ENCODE measurements at regions not wholly inside any gene's neighbourhood (a gene's known extent, or its start where the extent isn't known, plus 50 kb on each side); places are given as distances from the start of the nearest gene placed in this dataset.

DNA sequence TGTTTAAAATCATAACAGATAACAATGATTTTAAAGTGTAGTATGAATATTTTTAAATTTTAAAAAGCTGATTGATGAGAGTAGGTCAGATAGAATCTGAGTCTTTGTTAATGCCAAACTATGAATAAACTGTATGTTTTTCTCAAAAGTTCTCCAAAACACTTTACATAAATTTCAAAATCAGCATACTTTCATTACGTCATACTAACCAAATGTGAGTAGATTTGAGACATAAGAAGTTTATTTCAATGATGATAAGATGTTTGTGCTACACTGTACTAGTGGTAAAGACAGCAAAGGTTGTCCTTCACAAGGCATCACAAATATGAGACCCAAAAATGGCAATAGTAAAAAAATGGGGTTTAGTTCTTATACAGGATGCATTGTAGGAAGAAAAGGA is 1342.9 kb downstream of the SI start:
- POLR2A ChIA-PET = no interaction called here
- ATAC-seq = no peak

DNA sequence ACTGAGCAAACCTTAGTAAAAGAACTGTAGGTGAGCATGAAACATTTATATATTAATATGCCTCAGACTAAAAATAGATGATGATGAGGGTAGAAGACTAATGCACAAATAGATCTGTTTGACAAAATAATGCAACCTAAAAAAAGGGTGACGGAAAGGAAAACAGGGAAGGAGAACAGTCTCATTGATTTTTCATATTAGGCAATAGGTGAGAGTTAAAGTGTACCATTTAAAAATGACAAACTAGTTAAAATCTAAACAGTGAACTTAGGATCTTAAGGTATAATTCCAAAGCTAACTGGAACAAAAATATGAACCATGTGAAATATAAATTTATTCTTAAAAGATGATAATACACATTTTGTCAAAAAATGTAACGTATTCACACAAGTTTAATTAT is 1347.6 kb downstream of the SI start:
- Histone ChIP-seq H3K79me2 (ENCODE audit: insufficient read depth, low read length) (no peaks in the 10 kb centered on the region), H2AFZ (ENCODE audit: low read depth, low read length, poor library complexity, severe bottlenecking) (peak overlapping the region; percentile 56), H3K9me2 (ENCODE audit: insufficient read depth) (no peaks in the 10 kb centered on the region; the same call in 1 of the 2 replicates), H4K20me1 (ENCODE audit: insufficient read depth) (no peaks in the 10 kb centered on the region), H3K4me3 (replicated peaks in 1 of 2; ENCODE audit: low read depth in 1 of 2, low read length in 2 of 2) (no peak overlapping the region), H3K4me2 (ENCODE audit: low read length) (no peak overlapping the region), H3K9ac (ENCODE audit: low read length) (no peak overlapping the region), H3K27ac (ENCODE audit: low read depth, low read length) (no peak overlapping the region), H3K9me3 (ENCODE audit: control insufficient read depth in 1 of 2, insufficient read depth in 1 of 2, low read depth in 1 of 2, low read length in 2 of 2) (no peaks in the 10 kb centered on the region), H3K27me3 (ENCODE audit: insufficient read depth, low read length) (no peaks in the 10 kb centered on the region), H3K36me3 (ENCODE audit: control insufficient read depth in 1 of 2, insufficient read depth in 2 of 2, low read length in 2 of 2) (no peaks in the 10 kb centered on the region), H3K4me1 (ENCODE audit: control insufficient read depth in 1 of 2, insufficient read depth in 2 of 2, low read length in 2 of 2) (no peaks in the 10 kb centered on the region)
- ChIA-PET RAD21 (ENCODE audit: low non-redundant PET in 1 of 2, low total read pairs in 2 of 2, uncharacterized antibody in 2 of 2, unreplicated experiment in 2 of 2) (no interaction called here), POLR2A (no interaction called here), CTCF (no interaction called here)
- no peak for TF ChIP-seq CBX3 (IDR thresholded peaks at IDR 0.05; ENCODE audit: low read depth)
- no peak for TF ChIP-seq EZH2 (IDR thresholded peaks at IDR 0.05)
- no peak for TF ChIP-seq ZFX (IDR thresholded peaks at IDR 0.05)
- no peak for TF ChIP-seq EGR1 (IDR thresholded peaks at IDR 0.05; ENCODE audit: low read depth)
- no peak for TF ChIP-seq SRF (IDR thresholded peaks at IDR 0.05; ENCODE audit: low read depth)
- TF ChIP-seq, protein P1, sequence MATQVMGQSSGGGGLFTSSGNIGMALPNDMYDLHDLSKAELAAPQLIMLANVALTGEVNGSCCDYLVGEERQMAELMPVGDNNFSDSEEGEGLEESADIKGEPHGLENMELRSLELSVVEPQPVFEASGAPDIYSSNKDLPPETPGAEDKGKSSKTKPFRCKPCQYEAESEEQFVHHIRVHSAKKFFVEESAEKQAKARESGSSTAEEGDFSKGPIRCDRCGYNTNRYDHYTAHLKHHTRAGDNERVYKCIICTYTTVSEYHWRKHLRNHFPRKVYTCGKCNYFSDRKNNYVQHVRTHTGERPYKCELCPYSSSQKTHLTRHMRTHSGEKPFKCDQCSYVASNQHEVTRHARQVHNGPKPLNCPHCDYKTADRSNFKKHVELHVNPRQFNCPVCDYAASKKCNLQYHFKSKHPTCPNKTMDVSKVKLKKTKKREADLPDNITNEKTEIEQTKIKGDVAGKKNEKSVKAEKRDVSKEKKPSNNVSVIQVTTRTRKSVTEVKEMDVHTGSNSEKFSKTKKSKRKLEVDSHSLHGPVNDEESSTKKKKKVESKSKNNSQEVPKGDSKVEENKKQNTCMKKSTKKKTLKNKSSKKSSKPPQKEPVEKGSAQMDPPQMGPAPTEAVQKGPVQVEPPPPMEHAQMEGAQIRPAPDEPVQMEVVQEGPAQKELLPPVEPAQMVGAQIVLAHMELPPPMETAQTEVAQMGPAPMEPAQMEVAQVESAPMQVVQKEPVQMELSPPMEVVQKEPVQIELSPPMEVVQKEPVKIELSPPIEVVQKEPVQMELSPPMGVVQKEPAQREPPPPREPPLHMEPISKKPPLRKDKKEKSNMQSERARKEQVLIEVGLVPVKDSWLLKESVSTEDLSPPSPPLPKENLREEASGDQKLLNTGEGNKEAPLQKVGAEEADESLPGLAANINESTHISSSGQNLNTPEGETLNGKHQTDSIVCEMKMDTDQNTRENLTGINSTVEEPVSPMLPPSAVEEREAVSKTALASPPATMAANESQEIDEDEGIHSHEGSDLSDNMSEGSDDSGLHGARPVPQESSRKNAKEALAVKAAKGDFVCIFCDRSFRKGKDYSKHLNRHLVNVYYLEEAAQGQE (IDR thresholded peaks at IDR 0.05; ENCODE audit: low read depth) = no peak
- TF ChIP-seq SIN3A (IDR thresholded peaks at IDR 0.05; ENCODE audit: low read depth) = no peak
- no peak for TF ChIP-seq TCF7L2 (IDR thresholded peaks at IDR 0.05; ENCODE audit: borderline replicate concordance, extremely low read depth, insufficient read depth, insufficient read length)
- TF ChIP-seq, protein P2, sequence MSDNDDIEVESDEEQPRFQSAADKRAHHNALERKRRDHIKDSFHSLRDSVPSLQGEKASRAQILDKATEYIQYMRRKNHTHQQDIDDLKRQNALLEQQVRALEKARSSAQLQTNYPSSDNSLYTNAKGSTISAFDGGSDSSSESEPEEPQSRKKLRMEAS (IDR thresholded peaks at IDR 0.05) = no peak
- no peak for ATAC-seq
- BruUV-seq (replicated peaks) = no TSS peak
- intact Hi-C loops (cut with micrococcal nuclease) = no loop called here
- DNase-seq (ENCODE audit: low read depth, low spot score) = no peak

More for the DNA sequence above, 1342.9 kb downstream of the SI start:
- intact Hi-C loops (cut with micrococcal nuclease) = no loop called here
- Histone ChIP-seq H3K9me3 (ENCODE audit: control insufficient read depth in 1 of 2, insufficient read depth in 1 of 2, low read depth in 1 of 2, low read length in 2 of 2) (no peaks in the 10 kb centered on the region), H3K4me1 (ENCODE audit: control insufficient read depth in 1 of 2, insufficient read depth in 2 of 2, low read length in 2 of 2) (no peaks in the 10 kb centered on the region), H3K36me3 (ENCODE audit: control insufficient read depth in 1 of 2, insufficient read depth in 2 of 2, low read length in 2 of 2) (no peaks in the 10 kb centered on the region), H3K4me2 (ENCODE audit: low read length) (no peak overlapping the region), H3K4me3 (replicated peaks in 1 of 2; ENCODE audit: low read depth in 1 of 2, low read length in 2 of 2) (no peak overlapping the region), H3K9me2 (ENCODE audit: insufficient read depth) (no peaks in the 10 kb centered on the region), H2AFZ (ENCODE audit: low read depth, low read length, poor library complexity, severe bottlenecking) (peak overlapping the region; percentile 70), H3K79me2 (ENCODE audit: insufficient read depth, low read length) (no peaks in the 10 kb centered on the region), H3K9ac (ENCODE audit: low read length) (no peak overlapping the region), H3K27me3 (ENCODE audit: insufficient read depth, low read length) (no peaks in the 10 kb centered on the region), H4K20me1 (ENCODE audit: insufficient read depth) (no peaks in the 10 kb centered on the region), H3K27ac (ENCODE audit: low read depth, low read length) (no peak overlapping the region)
- ChIA-PET CTCF (no interaction called here), RAD21 (ENCODE audit: low non-redundant PET in 1 of 2, low total read pairs in 2 of 2, uncharacterized antibody in 2 of 2, unreplicated experiment in 2 of 2) (no interaction called here)
- TF ChIP-seq SIN3A (IDR thresholded peaks at IDR 0.05; ENCODE audit: low read depth) = no peak
- no peak for TF ChIP-seq TCF7L2 (IDR thresholded peaks at IDR 0.05; ENCODE audit: borderline replicate concordance, extremely low read depth, insufficient read depth, insufficient read length)
- BruUV-seq (replicated peaks) = no TSS peak
- no peak for DNase-seq (ENCODE audit: low read depth, low spot score)

All from HCT116 (cell line).